ENCODE measurements at regions not wholly inside any gene's neighbourhood (a gene's known extent, or its start where the extent isn't known, plus 50 kb on each side); places are given as distances from the start of the nearest gene placed in this dataset.

- ATAC-seq (no peak), FAIRE-seq (no peak), DNase-seq (ENCODE audit: low spot score) (no peak)
- Histone ChIP-seq H3K79me2 (ENCODE audit: insufficient read depth, low read length) (no peaks in the 10 kb centered on the region), H4K20me1 (ENCODE audit: insufficient read depth, low read length) (no peaks in the 10 kb centered on the region), H3K9me3 (ENCODE audit: low read length) (no peaks in the 10 kb centered on the region), H3K4me3 (replicated peaks in 1 of 3; ENCODE audit: insufficient read depth in 1 of 3, low read depth in 2 of 3, low read length in 3 of 3) (no peak overlapping the region), H2AFZ (ENCODE audit: low read length) (no peak overlapping the region), H3K4me2 (ENCODE audit: low read depth, low read length) (no peak overlapping the region), H3K9ac (ENCODE audit: insufficient read depth, low read depth, low read length) (no peak overlapping the region), H3K4me1 (ENCODE audit: insufficient read depth, low read length) (no peaks in the 10 kb centered on the region), H3K36me3 (replicated peaks in 1 of 2; ENCODE audit: control insufficient read depth in 1 of 2, insufficient read depth in 2 of 2, low read length in 2 of 2) (no peaks in the 10 kb centered on the region), H3K27me3 (ENCODE audit: control insufficient read depth in 1 of 2, insufficient read depth in 2 of 2, low read length in 2 of 2) (no peaks in the 10 kb centered on the region), H3K27ac (ENCODE audit: extremely low read length, insufficient read depth, low read length) (no peak overlapping the region)
- TF ChIP-seq SRY (CRISPR knock-in tag; IDR thresholded peaks at IDR 0.05) = no peak
- no peak for TF ChIP-seq ZNF766 (CRISPR knock-in tag; IDR thresholded peaks at IDR 0.05; ENCODE audit: borderline replicate concordance)
- TF ChIP-seq, protein P1, sequence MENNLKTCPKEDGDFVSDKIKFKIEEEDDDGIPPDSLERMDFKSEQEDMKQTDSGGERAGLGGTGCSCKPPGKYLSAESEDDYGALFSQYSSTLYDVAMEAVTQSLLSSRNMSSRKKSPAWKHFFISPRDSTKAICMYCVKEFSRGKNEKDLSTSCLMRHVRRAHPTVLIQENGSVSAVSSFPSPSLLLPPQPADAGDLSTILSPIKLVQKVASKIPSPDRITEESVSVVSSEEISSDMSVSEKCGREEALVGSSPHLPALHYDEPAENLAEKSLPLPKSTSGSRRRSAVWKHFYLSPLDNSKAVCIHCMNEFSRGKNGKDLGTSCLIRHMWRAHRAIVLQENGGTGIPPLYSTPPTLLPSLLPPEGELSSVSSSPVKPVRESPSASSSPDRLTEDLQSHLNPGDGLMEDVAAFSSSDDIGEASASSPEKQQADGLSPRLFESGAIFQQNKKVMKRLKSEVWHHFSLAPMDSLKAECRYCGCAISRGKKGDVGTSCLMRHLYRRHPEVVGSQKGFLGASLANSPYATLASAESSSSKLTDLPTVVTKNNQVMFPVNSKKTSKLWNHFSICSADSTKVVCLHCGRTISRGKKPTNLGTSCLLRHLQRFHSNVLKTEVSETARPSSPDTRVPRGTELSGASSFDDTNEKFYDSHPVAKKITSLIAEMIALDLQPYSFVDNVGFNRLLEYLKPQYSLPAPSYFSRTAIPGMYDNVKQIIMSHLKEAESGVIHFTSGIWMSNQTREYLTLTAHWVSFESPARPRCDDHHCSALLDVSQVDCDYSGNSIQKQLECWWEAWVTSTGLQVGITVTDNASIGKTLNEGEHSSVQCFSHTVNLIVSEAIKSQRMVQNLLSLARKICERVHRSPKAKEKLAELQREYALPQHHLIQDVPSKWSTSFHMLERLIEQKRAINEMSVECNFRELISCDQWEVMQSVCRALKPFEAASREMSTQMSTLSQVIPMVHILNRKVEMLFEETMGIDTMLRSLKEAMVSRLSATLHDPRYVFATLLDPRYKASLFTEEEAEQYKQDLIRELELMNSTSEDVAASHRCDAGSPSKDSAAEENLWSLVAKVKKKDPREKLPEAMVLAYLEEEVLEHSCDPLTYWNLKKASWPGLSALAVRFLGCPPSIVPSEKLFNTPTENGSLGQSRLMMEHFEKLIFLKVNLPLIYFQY (CRISPR knock-in tag; IDR thresholded peaks at IDR 0.05; ENCODE audit: borderline replicate concordance) = no peak
- TF ChIP-seq ZBTB26 (CRISPR knock-in tag; IDR thresholded peaks at IDR 0.05; ENCODE audit: borderline replicate concordance) = no peak
- no peak for TF ChIP-seq RFXANK (CRISPR knock-in tag; IDR thresholded peaks at IDR 0.05)
- CTCF ChIA-PET (ENCODE audit: low intra/inter-chr PET ratio, low total read pairs) = no interaction called here
- in situ Hi-C loops (cut with HindIII; ENCODE audit: extremely low pct_ligation_motif_present, low pct_unique_long_range_greater_than_20kb) = no loop called here
- intact Hi-C loops (cut with micrococcal nuclease; ENCODE audit: unreplicated experiment) = no loop called here
- WGBS (ENCODE audit: low lambda C conversion rate) = 95% methylated on average over 2 of the region's 2 CpGs
- POLR2A ChIA-PET = no interaction called here
- no TSS peak for BruUV-seq (replicated peaks)
Measured at GRCh38 chr13:64088491-64088890, 2672.8 kb upstream of the PCDH20 start.
